GM21526 (cell line): ENCODE measurements at regions not wholly inside any gene's neighbourhood (a gene's known extent, or its start where the extent isn't known, plus 50 kb on each side); places are given as distances from the start of the nearest gene placed in this dataset.
"Not testable (repeated sequence)": the region's sequence is repeated elsewhere in the genome, so short reads cannot be mapped to it uniquely, and the experiment has no call there.

Experiments
- ATAC-seq: cut with Tn5 transposase; IDR thresholded peaks from one replicate; pipeline ENCODE4 v1.9.1; 2021; ENCODE audit warnings: moderate library complexity; ENCODE audit not compliant: unreplicated experiment, low FRiP score

- ATAC-seq, result no peak
Measured at GRCh38 chr12:13336216-13336615, 139.7 kb downstream of the EMP1 start.

GRCh38 chr12:13328535-13328934, 132.0 kb downstream of the EMP1 start:
- ATAC-seq, result no peak

DNA sequence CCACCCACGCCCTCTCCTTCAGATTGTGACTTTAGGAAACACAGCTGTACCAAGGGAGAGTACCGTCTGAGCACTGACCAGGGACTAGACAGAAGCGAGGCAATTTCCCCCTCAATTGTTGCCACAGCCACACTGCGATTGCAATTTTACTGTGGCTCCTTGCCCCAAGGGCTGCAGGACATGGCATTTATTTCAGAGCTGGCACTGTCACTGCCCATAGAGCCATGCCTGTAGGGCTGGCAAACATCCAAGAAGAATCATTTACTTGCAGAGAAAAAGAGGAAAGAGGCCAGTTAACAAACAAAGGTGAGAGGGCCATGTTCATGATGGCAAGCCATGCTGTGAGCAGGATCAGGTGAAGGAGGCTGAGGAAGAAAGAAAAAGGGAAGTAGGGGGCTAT, 129.6 kb downstream of the EMP1 start:
- no peak for ATAC-seq

GRCh38 chr12:13325037-13325436, 128.5 kb downstream of the EMP1 start:
- ATAC-seq, result not testable (repeated sequence)

DNA sequence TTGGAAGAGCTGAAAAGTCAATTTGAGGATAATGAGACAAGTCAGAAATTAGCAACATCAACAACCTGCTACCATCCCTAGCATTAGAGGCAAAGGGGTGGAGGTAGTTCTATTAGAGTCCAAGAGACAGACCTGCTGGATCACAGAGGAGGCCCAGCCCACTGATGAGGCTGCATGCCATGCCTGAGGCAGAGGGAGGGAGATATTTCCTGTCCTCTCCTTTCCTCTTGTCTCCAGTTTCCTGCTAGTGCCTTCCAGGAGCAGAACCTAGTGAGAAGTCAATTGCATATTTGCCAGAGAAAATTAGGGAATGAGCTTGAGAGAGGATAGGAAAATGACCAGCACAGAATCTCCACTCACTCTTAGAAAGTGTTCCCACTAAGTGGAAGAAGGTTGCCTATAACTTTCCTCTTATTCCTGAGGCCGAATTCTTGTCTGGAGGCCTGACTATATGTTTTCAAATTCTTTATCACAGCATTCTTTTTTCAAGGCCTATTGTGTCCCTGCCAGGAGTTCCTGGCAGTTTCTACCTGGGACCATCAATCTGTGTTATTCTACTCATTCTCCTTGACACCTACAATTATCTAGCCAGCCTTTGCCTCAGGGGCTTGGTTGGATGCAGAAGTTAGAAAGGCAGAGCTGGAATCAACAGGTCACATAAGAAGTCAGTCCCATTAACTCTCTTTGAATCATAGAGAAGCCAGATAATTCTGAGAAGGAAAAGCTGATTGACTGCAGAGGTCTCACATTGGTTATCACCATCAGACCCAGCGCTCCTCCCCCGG, 121.9 kb downstream of the EMP1 start:
- no peak for ATAC-seq

GRCh38 chr12:13316587-13317246, 120.2 kb downstream of the EMP1 start:
- ATAC-seq, result no peak

DNA sequence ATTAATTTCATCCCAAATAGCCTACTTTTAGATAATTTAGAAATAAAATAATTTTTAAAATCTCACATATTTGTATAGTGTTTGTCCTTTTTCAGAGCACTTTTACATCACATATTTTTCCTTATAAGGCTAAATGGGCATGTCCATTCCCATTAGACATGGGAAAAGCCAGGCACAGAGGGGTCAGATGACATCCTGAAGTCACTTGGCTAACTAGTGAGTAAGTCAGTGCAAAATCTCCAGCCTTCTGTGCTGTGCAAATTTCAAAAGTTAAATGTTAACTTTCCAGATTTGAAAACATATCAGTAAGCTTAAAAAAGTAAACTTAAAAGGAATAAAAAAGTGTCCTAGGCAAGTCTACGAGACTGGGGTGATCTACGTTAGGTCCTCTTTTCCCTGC, 117.4 kb downstream of the EMP1 start:
- no peak for ATAC-seq

DNA sequence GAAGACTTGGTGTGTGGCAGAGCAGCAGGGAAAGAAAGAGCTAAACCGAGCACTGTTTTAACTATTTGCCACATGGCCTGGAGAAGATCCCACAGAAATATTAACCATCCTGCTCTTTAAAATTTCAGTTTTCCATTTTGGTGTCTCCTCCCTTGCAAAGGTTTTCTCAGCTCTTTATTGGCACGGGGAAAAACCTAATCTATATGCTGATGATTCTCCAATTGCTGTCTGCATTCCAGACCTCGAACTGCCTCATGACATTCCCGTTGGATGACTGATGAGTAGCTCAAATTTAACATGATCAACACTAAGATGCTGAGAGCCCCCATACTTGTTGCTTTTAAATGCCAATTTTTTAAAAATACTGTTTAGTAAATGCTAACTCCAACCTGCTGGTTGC, 115.0 kb downstream of the EMP1 start:
- ATAC-seq, result no peak

DNA sequence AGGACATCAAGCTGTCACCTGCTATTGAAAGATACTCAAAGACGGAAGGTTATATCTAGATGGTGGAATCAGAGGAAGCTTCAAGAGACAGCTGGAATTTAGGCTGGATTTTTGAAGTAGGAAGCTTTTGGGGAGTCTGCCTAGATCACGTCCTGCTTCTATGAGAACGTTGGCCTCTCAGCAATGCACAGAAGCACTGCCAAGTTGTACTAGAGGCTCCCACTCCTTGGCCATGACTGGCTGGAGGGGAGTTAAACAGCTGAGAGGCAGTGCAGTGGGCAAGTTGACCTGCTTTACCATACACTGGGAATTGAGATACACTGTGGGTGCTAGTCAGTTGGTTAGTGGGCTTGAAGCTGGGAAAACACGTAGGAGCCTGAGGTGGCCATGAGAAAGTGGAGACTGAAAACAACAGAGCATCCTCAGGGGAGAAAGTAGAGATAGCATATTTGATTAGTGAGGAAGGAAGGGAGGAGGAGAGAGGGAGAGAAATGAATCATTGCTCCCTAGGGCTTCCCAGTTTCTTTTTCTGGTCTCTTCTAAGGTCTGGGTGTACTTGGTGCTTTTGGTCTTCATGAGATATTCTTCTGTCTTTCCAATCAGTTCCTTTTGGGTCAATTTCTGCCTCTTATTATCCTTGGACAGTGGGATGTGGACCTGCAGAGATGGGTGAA, 110.8 kb downstream of the EMP1 start:
- no peak for ATAC-seq

GRCh38 chr12:13304924-13305323, 108.4 kb downstream of the EMP1 start:
- no peak for ATAC-seq

DNA sequence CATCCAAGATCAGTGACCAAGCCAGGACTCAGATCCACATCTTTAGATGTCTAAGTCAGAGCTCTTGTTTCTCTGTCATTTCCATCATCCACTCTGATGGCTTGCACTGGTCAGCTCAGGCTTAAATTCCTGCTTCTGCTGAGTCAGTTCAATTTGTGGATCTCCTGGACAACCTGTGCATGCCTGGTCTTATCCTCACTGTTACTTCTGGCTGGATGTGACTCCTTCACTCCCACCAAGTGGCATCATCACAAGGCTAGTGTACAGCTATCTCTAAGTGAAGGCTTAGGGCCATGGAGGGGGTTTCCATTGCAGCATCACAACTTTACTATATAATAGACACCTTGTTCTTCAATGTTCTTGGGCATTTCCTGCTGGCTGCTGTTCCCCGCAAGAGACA, 102.9 kb downstream of the EMP1 start:
- no peak for ATAC-seq

DNA sequence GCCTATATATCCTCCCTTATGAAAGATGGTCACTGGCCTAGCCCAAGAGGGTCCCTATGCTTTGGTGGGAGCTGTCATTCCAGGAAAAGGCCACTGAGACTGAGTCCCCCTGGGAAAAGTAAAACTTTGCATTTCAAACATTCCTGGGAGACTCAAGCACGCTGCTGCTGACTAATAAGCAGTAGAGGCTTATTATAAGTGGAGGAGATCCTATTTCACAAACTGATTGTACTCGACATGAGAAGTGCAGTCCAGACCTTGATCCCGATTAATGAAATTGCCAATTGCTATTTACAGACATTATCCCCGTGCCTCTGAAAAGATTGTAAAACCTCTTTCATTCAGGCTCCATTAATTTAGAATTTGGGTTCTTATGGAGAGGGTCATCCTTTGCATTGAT, 96.6 kb downstream of the EMP1 start:
- ATAC-seq, result no peak

GRCh38 chr12:13289653-13290289, 93.2 kb downstream of the EMP1 start:
- ATAC-seq, result no peak

GRCh38 chr12:13288937-13289652, 92.6 kb downstream of the EMP1 start:
- ATAC-seq, result no peak

GRCh38 chr12:13288501-13288900, 92.0 kb downstream of the EMP1 start:
- ATAC-seq, result no peak

GRCh38 chr12:13283867-13284266, 87.3 kb downstream of the EMP1 start:
- ATAC-seq, result no peak

DNA sequence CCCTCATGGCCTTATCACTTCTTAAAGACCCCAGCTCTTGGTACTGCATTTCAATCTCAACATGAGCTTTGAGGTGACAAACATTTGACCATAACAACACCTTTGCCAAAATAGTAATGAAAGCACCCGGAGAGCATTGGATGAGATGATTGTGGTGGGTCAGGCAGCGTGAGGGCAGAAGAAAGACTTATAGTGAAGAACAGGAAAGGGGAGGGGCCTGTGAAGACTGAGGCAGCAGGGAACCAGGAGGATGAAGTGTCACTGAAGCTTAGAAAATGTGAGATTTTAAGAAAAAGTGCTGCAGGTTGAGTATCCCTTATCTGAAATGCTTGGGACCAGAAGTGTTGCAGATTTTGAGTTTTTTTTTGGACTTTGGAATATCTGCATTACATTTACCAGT, 86.3 kb downstream of the EMP1 start:
- no peak for ATAC-seq

DNA sequence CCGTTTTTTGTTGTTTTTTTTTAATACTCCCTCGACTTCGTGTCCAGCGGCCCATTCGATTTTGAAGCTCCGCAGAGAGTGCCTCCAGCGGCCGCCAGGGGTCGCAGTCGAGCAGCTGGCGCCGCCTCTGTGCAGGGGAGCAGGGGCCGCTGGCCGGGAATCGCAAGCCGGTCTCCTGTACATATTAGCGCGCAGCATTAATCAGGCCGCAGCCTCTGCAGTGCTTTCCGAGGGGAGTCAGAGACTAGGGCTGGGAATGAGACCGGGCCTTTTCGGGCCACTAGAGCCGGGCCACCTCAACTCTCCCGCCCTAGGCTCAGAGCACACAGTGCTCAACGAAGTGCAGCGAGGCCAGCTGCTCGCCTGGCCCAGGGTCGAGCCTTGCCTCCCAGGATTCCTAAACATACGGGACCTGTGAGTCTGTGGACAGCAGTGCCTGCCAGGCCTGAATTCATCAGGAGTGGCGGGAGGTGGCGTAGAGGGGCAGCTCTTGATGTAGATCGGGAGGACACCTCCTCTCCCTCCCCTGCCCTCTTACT, 81.8 kb downstream of the EMP1 start:
- ATAC-seq, result no peak

GRCh38 chr12:13277293-13277692, 80.8 kb downstream of the EMP1 start:
- ATAC-seq, result no peak
